ENCODE measurements at regions not wholly inside any gene's neighbourhood (a gene's known extent, or its start where the extent isn't known, plus 50 kb on each side); places are given as distances from the start of the nearest gene placed in this dataset.

DNA sequence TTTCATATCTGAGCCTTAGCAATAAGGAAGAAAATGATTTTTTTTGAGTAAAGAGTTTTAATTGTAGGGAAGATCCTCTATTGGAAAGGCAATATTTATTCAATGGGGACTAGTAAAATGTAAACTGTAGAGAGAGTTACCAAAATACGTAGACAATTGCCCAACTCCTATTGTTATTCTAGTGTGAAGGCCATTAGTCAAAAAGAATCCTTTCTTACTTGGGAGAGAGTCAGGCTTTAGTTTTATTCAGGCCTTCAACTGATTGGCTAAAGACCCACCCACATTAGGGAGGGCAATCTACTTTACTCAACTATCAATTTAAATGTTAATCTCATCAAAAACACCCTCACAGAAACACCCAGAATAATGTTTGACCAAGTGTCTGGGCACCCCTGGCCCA lies 485.8 kb upstream of the ATXN7L3B start:
- no peak for DNase-seq
- Histone ChIP-seq H3K4me3 (ENCODE audit: low read length) (no peak overlapping the region), H4K20me1 (ENCODE audit: insufficient read depth, low read length) (no peaks in the 10 kb centered on the region), H3K4me2 (ENCODE audit: low read depth, low read length) (no peak overlapping the region), H3F3A (ENCODE audit: insufficient read depth, low read length) (no peaks in the 10 kb centered on the region), H3K27me3 (replicated peaks; ENCODE audit: insufficient read depth, low read length) (no peaks in the 10 kb centered on the region), H2AFZ (ENCODE audit: low read length) (no peak overlapping the region), H3K79me2 (ENCODE audit: low read length) (no peaks in the 10 kb centered on the region), H3K9me2 (replicated peaks; ENCODE audit: insufficient read depth, low read length) (no peaks in the 10 kb centered on the region), H3K27ac (ENCODE audit: low read length) (no peak overlapping the region), H3K36me3 (replicated peaks; ENCODE audit: insufficient read depth, low read length) (no peaks in the 10 kb centered on the region), H3K9me3 (replicated peaks; ENCODE audit: insufficient read depth, low read length) (no peaks in the 10 kb centered on the region), H3K9ac (ENCODE audit: low read length) (no peak overlapping the region), H3K4me1 (ENCODE audit: low read length) (no peaks in the 10 kb centered on the region)
- TF ChIP-seq EZH2phosphoT487 (IDR thresholded peaks at IDR 0.05; ENCODE audit: low read length) (no peak), EZH2 (optimal IDR thresholded peaks at IDR 0.05; ENCODE audit: low read depth, low read length) (no peak)
- TF ChIP-seq, protein P1, sequence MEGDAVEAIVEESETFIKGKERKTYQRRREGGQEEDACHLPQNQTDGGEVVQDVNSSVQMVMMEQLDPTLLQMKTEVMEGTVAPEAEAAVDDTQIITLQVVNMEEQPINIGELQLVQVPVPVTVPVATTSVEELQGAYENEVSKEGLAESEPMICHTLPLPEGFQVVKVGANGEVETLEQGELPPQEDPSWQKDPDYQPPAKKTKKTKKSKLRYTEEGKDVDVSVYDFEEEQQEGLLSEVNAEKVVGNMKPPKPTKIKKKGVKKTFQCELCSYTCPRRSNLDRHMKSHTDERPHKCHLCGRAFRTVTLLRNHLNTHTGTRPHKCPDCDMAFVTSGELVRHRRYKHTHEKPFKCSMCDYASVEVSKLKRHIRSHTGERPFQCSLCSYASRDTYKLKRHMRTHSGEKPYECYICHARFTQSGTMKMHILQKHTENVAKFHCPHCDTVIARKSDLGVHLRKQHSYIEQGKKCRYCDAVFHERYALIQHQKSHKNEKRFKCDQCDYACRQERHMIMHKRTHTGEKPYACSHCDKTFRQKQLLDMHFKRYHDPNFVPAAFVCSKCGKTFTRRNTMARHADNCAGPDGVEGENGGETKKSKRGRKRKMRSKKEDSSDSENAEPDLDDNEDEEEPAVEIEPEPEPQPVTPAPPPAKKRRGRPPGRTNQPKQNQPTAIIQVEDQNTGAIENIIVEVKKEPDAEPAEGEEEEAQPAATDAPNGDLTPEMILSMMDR (IDR thresholded peaks at IDR 0.05; ENCODE audit: low read length) = no peak

DNA sequence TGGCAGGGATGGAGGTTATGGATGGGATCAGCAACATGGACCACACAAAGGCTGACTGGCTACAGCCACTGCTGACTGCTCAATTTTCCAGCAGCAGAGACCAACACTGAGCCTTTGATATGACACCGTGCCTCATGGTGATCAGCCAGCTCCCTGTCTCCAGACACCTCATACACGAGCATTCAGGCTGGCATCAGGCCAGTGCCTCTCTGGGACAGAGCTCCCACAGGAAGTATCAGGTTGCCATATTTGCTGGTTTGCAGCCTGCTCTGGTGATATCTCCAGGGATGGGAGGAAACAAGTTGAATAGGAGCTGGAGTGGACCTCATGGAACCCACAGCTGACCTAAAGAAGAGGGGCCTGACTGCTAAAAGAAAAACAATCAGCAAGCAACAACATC lies 471.2 kb upstream of the ATXN7L3B start:
- no peaks in the 10 kb centered on the region for H3K9me3 ChIP-seq (replicated peaks; ENCODE audit: insufficient read depth, low read length)
- no peaks in the 10 kb centered on the region for H3K36me3 ChIP-seq (replicated peaks; ENCODE audit: insufficient read depth, low read length)
- no peak overlapping the region for H3K4me3 ChIP-seq (ENCODE audit: low read length)
- no peaks in the 10 kb centered on the region for H3K4me1 ChIP-seq (ENCODE audit: low read length)
- no peak overlapping the region for H3K4me2 ChIP-seq (ENCODE audit: low read depth, low read length)
- no peak for DNase-seq
- H3F3A ChIP-seq (ENCODE audit: insufficient read depth, low read length) = no peaks in the 10 kb centered on the region
- no peak overlapping the region for H3K27ac ChIP-seq (ENCODE audit: low read length)
- no peaks in the 10 kb centered on the region for H3K79me2 ChIP-seq (ENCODE audit: low read length)
- no peak overlapping the region for H3K9ac ChIP-seq (ENCODE audit: low read length)
- H3K27me3 ChIP-seq (replicated peaks; ENCODE audit: insufficient read depth, low read length) = no peaks in the 10 kb centered on the region
- H4K20me1 ChIP-seq (ENCODE audit: insufficient read depth, low read length) = no peaks in the 10 kb centered on the region
- H2AFZ ChIP-seq (ENCODE audit: low read length) = no peak overlapping the region
- TF ChIP-seq EZH2 (optimal IDR thresholded peaks at IDR 0.05; ENCODE audit: low read depth, low read length) (no peak), EZH2phosphoT487 (IDR thresholded peaks at IDR 0.05; ENCODE audit: low read length) (no peak)
- TF ChIP-seq, protein P1 (IDR thresholded peaks at IDR 0.05; ENCODE audit: low read length) = no peak
- H3K9me2 ChIP-seq (replicated peaks; ENCODE audit: insufficient read depth, low read length) = no peaks in the 10 kb centered on the region

DNA sequence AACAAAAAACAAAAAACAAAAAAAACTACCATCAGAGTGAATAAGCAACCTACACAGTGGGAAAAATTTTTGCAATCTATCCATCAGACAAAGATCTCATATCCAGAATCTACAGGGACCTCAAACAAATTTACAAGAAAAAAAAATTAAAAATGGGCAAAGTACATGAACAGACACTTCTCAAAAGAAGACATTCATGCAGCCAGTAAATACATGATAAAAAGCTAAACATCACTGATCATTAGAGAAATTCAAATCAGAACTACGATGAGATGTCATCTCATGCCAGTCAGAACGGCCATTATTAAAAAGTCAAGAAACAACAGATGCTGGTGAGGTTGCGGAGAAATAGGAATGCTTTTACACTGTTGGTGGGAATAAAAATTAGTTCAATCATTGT lies 466.5 kb upstream of the ATXN7L3B start:
- H4K20me1 ChIP-seq (ENCODE audit: insufficient read depth, low read length) = no peaks in the 10 kb centered on the region
- H2AFZ ChIP-seq (ENCODE audit: low read length) = no peak overlapping the region
- H3K27me3 ChIP-seq (replicated peaks; ENCODE audit: insufficient read depth, low read length) = no peaks in the 10 kb centered on the region
- no peaks in the 10 kb centered on the region for H3K9me3 ChIP-seq (replicated peaks; ENCODE audit: insufficient read depth, low read length)
- H3K27ac ChIP-seq (ENCODE audit: low read length) = no peak overlapping the region
- H3K4me3 ChIP-seq (ENCODE audit: low read length) = no peak overlapping the region
- H3K4me1 ChIP-seq (ENCODE audit: low read length) = no peaks in the 10 kb centered on the region
- no peak overlapping the region for H3K4me2 ChIP-seq (ENCODE audit: low read depth, low read length)
- DNase-seq = no peak
- TF ChIP-seq EZH2 (optimal IDR thresholded peaks at IDR 0.05; ENCODE audit: low read depth, low read length) (no peak), EZH2phosphoT487 (IDR thresholded peaks at IDR 0.05; ENCODE audit: low read length) (no peak)
- TF ChIP-seq, protein P1 (IDR thresholded peaks at IDR 0.05; ENCODE audit: low read length) = no peak
- no peak overlapping the region for H3K9ac ChIP-seq (ENCODE audit: low read length)
- no peaks in the 10 kb centered on the region for H3K79me2 ChIP-seq (ENCODE audit: low read length)
- H3K9me2 ChIP-seq (replicated peaks; ENCODE audit: insufficient read depth, low read length) = no peaks in the 10 kb centered on the region
- H3K36me3 ChIP-seq (replicated peaks; ENCODE audit: insufficient read depth, low read length) = no peaks in the 10 kb centered on the region
- H3F3A ChIP-seq (ENCODE audit: insufficient read depth, low read length) = no peaks in the 10 kb centered on the region

All from MM.1S (cell line).